ENCODE measurements at regions not wholly inside any gene's neighbourhood (a gene's known extent, or its start where the extent isn't known, plus 50 kb on each side); places are given as distances from the start of the nearest gene placed in this dataset.

DNA sequence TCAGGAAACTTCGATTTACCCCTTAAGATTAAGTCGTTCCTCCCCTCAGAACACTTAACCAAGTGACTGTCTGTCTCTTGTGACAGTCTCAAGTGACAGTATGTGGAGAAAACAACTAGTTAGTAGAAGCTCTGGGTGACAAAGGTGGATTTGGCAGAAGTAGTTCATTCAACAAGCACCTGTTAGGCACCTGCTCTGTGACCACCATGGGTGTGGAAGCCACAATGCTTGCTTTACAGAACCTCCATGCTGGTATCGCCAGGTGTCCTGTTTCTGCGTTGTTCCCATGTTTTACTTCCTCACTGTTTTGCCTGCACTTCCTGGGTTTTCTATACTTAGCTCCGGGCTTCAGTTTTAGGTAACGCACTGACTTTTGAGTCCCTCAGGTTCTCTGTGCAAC is 337.4 kb upstream of the DCC start:
- intact Hi-C loops (cut with micrococcal nuclease), result no loop called here
- H3K4me1 Mint-ChIP-seq (ENCODE audit: low read depth), result no peaks in the 10 kb centered on the region
- no peak overlapping the region for H3K4me3 Mint-ChIP-seq
- H3K27me3 Mint-ChIP-seq, result no peaks in the 10 kb centered on the region
- H3K36me3 Mint-ChIP-seq (ENCODE audit: low read depth), result no peaks in the 10 kb centered on the region
- no peaks in the 10 kb centered on the region for H3K9me3 Mint-ChIP-seq
- no peak overlapping the region for H3K27ac Mint-ChIP-seq

DNA sequence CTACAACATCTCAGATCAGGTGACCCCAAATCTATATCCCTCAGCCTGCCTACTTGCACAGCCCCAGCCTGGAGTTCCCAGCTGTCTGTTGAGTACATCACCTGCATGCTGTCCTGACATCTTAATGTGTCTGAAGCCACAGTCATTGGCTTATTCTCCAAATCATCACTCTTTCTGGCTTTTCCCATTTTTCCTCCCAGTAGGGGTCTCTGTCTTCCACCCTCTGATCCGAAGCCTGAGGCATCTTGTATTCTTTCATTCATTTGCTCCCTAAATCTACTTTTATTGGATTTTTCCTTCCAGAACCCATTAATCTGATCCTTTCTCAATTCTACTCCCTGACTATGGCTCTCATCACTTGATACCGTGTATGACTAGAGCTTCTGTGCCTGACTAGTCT is 332.9 kb upstream of the DCC start:
- H3K27ac Mint-ChIP-seq, result no peak overlapping the region
- intact Hi-C loops (cut with micrococcal nuclease), result no loop called here
- no peaks in the 10 kb centered on the region for H3K4me1 Mint-ChIP-seq (ENCODE audit: low read depth)
- H3K9me3 Mint-ChIP-seq, result peaks cover 8% of the 10 kb centered on the region
- no peaks in the 10 kb centered on the region for H3K36me3 Mint-ChIP-seq (ENCODE audit: low read depth)
- no peak overlapping the region for H3K4me3 Mint-ChIP-seq
- H3K27me3 Mint-ChIP-seq, result no peaks in the 10 kb centered on the region

DNA sequence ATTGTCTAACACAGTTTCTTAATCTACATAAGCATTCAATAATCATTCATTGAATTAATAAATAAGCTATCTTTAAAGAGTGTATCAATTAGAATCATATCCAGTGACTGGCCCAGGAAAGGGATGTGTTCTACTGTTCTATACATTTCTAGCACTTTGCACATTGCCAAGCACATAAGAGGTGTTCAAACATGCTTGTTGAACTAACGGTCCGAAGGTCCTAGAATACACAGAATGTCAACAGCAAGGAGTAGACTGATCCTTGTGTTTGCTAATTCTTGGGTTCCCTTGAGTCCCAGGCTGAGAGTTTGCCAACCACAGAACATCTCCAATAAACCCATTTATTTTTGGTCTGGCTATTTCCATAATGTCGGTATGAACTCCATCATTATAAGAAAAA is 331.7 kb upstream of the DCC start:
- H3K4me1 Mint-ChIP-seq (ENCODE audit: low read depth), result no peaks in the 10 kb centered on the region
- H3K4me3 Mint-ChIP-seq, result no peak overlapping the region
- intact Hi-C loops (cut with micrococcal nuclease), result no loop called here
- H3K27me3 Mint-ChIP-seq, result no peaks in the 10 kb centered on the region
- H3K9me3 Mint-ChIP-seq, result peaks cover 8% of the 10 kb centered on the region
- no peak overlapping the region for H3K27ac Mint-ChIP-seq
- no peaks in the 10 kb centered on the region for H3K36me3 Mint-ChIP-seq (ENCODE audit: low read depth)

DNA sequence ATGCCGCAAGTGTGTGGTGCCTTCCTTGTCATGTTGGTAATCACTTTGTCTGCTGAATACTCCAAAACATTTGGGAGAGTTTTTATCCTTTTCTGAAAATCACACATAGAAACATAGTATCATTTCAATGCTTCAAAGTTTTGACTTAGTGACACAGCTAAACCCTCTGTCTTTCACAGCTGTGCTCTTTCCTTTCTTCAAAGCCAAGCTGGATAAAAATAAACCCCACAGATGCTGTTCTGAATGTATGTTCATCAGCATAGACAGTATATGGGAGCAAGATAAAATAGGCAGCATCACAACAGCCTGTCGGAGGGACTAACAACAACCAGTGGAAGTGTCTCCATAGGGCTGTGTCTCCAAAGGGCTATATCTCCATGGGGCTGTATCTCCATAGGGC is 331.3 kb upstream of the DCC start:
- Mint-ChIP-seq H3K36me3 (ENCODE audit: low read depth) (no peaks in the 10 kb centered on the region), H3K27me3 (no peaks in the 10 kb centered on the region), H3K4me3 (no peak overlapping the region), H3K4me1 (ENCODE audit: low read depth) (no peaks in the 10 kb centered on the region), H3K9me3 (peaks cover 8% of the 10 kb centered on the region), H3K27ac (no peak overlapping the region)
- intact Hi-C loops (cut with micrococcal nuclease), result no loop called here

DNA sequence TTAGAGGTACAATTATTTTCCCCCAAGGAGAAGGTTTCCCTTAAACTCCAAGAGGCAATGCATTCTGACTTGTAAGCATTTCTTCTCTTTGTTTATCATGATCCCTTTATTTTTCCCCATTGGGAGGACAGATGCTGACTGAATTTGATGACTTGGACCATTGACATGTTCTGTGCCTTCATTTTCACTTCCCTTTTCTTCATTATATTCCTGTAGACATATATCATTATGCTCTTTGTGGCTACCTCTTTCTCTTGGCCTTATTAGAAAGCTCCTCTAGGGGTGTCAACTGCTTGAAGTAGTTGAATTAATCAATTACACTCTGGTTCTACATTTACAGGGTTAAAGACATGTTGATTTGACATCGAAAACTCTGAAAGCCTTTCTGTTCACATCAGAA is 330.0 kb upstream of the DCC start:
- no peaks in the 10 kb centered on the region for H3K4me1 Mint-ChIP-seq (ENCODE audit: low read depth)
- intact Hi-C loops (cut with micrococcal nuclease), result no loop called here
- H3K4me3 Mint-ChIP-seq, result no peak overlapping the region
- H3K9me3 Mint-ChIP-seq, result peaks cover 8% of the 10 kb centered on the region
- H3K27me3 Mint-ChIP-seq, result no peaks in the 10 kb centered on the region
- no peaks in the 10 kb centered on the region for H3K36me3 Mint-ChIP-seq (ENCODE audit: low read depth)
- H3K27ac Mint-ChIP-seq, result no peak overlapping the region

DNA sequence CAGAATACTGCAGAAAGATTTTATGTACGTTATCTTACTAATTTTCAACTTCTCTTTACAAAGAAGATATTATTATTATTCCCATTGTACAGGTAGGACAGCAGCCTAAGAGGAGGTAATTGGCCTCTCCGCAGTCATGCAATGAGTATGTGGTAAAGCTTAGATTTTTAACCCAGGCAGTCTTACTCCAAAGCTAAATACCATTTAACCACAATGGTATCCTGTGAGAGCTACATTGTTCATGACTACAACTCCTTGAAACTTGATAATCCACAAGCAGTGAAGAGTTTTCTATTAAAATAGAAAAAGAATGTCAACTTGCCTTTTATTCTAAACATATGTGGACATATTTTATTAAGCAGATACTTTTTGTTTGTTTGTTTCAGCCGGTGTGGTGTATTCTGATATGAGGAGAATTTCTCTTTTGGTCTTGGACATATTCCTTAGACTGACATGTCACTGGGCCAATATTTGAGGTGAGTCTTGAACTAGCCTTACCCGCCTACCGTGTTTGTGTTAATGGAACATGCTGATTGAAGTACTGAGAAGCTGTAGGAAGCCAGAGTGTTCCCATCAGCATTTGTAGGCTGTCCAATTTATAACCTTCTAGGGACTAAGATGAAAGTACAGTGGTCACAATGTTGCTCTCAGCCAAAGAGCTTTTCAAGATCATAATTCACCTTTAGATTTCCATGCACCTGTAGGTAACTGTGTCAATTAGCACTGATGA is 293.9 kb upstream of the DCC start:
- Mint-ChIP-seq H3K4me3 (no peak overlapping the region), H3K27ac (no peak overlapping the region), H3K36me3 (ENCODE audit: low read depth) (no peaks in the 10 kb centered on the region), H3K27me3 (no peaks in the 10 kb centered on the region), H3K4me1 (ENCODE audit: low read depth) (no peaks in the 10 kb centered on the region), H3K9me3 (no peaks in the 10 kb centered on the region)
- intact Hi-C loops (cut with micrococcal nuclease), result no loop called here

DNA sequence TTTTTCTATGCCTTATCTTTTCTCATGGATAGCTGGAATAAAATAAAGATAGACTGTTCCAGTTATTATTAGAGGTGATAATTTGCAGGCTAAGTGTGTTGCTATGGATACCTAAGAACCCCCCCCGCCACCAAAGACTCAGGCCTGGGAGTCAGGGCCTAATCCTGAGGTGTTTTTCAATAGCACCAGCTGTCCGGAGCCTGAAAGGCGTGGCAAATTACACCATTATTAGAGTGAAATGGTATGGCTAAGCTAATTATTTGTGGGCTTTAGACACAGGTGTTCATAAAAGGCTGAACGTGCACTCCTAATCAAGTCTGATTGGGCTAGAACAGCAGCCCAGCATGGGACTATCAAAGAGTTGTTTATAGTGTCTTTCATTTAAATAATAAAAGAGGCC is 293.2 kb upstream of the DCC start:
- intact Hi-C loops (cut with micrococcal nuclease), result no loop called here
- H3K4me3 Mint-ChIP-seq, result no peak overlapping the region
- H3K27ac Mint-ChIP-seq, result no peak overlapping the region
- no peaks in the 10 kb centered on the region for H3K36me3 Mint-ChIP-seq (ENCODE audit: low read depth)
- H3K9me3 Mint-ChIP-seq, result no peaks in the 10 kb centered on the region
- H3K4me1 Mint-ChIP-seq (ENCODE audit: low read depth), result no peaks in the 10 kb centered on the region
- no peaks in the 10 kb centered on the region for H3K27me3 Mint-ChIP-seq

DNA sequence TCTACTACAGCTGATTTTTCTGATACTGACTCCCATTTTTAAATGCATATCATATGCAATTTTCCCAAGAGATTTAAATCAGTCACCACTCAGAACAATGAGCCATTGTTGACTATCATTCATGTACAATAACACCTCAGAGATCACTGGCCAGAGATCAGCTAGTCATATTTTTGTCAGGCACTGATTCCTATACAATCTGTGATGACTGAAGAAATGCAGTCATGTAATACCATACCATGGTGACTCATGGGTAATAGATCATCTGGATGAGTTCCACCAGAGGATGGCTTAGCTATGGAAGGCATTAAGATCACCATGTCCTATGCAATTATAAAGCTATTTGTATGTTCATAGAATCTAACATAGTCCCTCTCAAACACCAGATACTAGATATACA is 285.7 kb upstream of the DCC start:
- Mint-ChIP-seq H3K4me1 (ENCODE audit: low read depth) (no peaks in the 10 kb centered on the region), H3K27ac (no peak overlapping the region), H3K4me3 (no peak overlapping the region), H3K27me3 (no peaks in the 10 kb centered on the region), H3K36me3 (ENCODE audit: low read depth) (no peaks in the 10 kb centered on the region), H3K9me3 (peaks cover 37% of the 10 kb centered on the region)
- intact Hi-C loops (cut with micrococcal nuclease), result no loop called here

DNA sequence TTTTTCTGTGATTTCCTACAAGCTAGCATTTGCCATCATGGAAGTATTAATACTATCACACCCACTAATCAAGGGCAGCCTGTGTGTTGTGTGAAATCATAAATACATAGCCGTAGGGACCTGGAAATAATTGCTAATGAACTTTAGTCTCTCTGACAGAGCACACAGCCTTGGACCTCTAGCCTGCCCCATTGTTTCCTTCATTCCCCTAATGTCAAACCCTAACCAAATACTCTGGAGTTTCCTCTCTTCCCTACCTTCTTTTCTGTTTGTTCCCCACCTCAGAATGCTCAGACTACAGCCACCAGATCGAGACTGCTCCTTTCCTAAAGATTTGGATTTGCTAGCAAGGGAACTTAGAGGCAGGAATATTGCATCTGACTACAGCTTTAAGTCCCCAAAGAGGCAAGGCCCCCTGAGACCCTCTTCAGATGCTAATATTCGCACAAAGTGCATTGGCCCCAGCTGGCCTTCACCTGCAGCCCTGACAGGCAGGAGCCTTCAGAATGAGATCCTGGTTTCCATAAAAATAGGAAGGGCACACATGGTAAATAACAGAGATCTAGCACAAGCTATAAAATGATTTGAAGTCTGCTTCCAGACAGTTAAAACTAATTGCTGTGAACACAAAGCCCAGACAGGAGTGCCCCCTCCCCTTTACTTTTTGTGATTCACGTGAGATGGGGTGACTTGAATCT is 279.2 kb upstream of the DCC start:
- no peaks in the 10 kb centered on the region for H3K36me3 Mint-ChIP-seq (ENCODE audit: low read depth)
- H3K9me3 Mint-ChIP-seq, result peaks cover 40% of the 10 kb centered on the region
- no peaks in the 10 kb centered on the region for H3K4me1 Mint-ChIP-seq (ENCODE audit: low read depth)
- H3K27ac Mint-ChIP-seq, result no peak overlapping the region
- intact Hi-C loops (cut with micrococcal nuclease), result loop anchor here (10.0 kb wide), 1 partner anchor 1044 kb away; no protein-coding TSS in a partner anchor
- no peaks in the 10 kb centered on the region for H3K27me3 Mint-ChIP-seq
- no peak overlapping the region for H3K4me3 Mint-ChIP-seq

DNA sequence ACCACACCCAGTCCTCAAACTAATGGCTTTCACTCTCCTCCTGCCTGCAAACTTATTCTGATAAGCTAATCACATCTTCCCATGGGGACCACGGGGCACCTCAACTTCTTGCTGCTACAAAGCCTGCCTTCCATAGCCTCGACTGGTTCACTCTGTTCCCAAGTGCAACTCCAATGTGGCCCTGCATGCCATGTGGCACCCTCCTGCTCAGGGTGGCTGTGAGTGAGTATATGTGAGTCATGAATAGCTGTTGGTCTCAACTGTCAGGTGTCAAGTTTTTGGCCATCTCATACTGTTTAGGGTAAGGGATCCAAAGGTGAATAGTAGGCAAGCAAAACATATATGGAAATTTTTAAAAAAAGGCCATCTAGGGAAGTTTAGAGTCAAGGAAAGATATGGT is 276.1 kb upstream of the DCC start:
- Mint-ChIP-seq H3K36me3 (ENCODE audit: low read depth) (no peaks in the 10 kb centered on the region), H3K27me3 (no peaks in the 10 kb centered on the region), H3K27ac (no peak overlapping the region), H3K4me1 (ENCODE audit: low read depth) (no peaks in the 10 kb centered on the region), H3K4me3 (no peak overlapping the region), H3K9me3 (peaks cover 37% of the 10 kb centered on the region)
- intact Hi-C loops (cut with micrococcal nuclease), result loop anchor here (10.0 kb wide), 1 partner anchor 1041 kb away; no protein-coding TSS in a partner anchor

DNA sequence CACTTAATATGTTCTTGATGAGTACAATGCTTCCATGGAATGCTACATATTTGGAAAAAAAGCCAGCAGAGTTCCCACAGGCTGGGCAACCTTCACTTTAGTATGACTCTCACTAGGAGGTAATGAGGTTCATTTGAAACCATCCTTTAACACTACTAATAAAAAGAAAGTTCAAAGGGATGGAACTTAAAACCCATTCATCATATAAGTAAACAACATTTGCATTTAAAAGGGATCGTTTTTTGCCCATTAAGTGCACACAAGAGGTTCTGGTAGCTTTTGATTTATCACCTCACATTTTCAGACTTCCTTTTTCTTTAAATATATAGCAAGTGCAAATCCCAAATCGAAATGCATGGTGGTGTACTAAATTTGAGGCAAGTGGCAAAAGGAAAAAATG is 270.8 kb upstream of the DCC start:
- Mint-ChIP-seq H3K27me3 (no peaks in the 10 kb centered on the region), H3K4me3 (no peak overlapping the region), H3K9me3 (peaks cover 30% of the 10 kb centered on the region)

DNA sequence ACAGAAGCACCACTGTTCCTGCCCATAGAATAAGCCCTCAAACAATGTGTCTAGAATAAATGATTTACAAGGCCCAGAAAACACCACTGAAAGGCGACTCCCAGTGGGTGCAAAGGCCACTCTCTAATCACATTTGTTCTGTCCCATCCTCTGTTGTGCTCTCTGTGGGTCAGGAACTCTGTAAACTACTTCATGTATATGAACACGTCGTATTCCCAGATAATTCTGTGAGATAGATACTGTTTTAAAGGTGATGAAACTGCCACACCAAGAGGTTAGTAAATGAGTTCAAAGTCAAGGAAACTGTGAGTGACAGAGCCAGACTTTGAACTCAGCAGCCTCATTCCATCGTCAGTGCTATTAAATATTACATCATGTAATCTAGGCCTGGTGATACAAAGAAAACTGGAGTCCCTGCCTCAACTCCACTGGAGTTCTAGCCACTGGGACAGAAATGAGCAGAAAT is 269.7 kb upstream of the DCC start:
- Mint-ChIP-seq H3K4me1 (ENCODE audit: low read depth) (no peaks in the 10 kb centered on the region), H3K4me3 (no peak overlapping the region), H3K27me3 (no peaks in the 10 kb centered on the region), H3K27ac (no peak overlapping the region), H3K36me3 (ENCODE audit: low read depth) (no peaks in the 10 kb centered on the region), H3K9me3 (peaks cover 31% of the 10 kb centered on the region)
- intact Hi-C loops (cut with micrococcal nuclease), result no loop called here

More for the DNA sequence above, 270.8 kb upstream of the DCC start:
- Mint-ChIP-seq H3K36me3 (ENCODE audit: low read depth) (no peaks in the 10 kb centered on the region), H3K4me1 (ENCODE audit: low read depth) (no peaks in the 10 kb centered on the region), H3K27ac (no peak overlapping the region)
- intact Hi-C loops (cut with micrococcal nuclease), result loop anchor here (10.0 kb wide), 1 partner anchor 1036 kb away; no protein-coding TSS in a partner anchor

DNA sequence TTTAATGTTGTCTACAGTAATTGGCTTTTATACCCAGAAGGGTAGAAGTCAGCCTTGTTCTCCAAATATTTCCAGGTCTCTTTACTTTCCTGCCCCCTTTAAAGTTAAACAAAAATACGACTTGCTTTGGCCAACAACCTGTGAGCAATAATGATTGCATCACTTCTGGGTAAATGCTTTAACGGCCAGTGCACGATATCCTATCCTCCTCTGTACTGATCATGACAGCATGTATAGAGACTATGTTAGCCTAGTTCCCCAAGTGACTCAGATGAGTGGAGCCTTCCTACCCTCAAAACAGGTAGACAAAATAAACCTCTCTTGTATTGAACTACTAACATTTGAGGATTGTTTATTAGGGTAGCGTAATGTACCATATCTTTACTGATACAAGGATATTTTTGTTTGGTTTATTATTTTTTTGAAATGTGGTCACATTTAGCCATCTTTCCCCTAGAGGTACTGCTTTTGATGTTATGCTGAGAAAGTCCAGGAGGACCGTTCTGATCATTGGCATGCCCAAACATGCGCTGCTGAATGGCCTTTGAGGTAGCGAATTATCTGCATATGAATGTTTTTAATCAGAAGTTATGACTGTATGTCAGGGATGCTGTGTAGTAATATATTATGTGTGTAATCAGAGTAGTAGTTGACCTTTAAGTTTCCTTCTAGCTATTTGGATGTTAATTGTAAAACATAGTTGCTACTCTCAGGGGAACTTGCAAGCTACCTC is 262.6 kb upstream of the DCC start:
- no peak overlapping the region for H3K4me3 Mint-ChIP-seq
- no peaks in the 10 kb centered on the region for H3K4me1 Mint-ChIP-seq (ENCODE audit: low read depth)
- H3K9me3 Mint-ChIP-seq, result peaks cover 8% of the 10 kb centered on the region
- no peak overlapping the region for H3K27ac Mint-ChIP-seq
- H3K27me3 Mint-ChIP-seq, result no peaks in the 10 kb centered on the region
- H3K36me3 Mint-ChIP-seq (ENCODE audit: low read depth), result no peaks in the 10 kb centered on the region
- intact Hi-C loops (cut with micrococcal nuclease), result no loop called here

DNA sequence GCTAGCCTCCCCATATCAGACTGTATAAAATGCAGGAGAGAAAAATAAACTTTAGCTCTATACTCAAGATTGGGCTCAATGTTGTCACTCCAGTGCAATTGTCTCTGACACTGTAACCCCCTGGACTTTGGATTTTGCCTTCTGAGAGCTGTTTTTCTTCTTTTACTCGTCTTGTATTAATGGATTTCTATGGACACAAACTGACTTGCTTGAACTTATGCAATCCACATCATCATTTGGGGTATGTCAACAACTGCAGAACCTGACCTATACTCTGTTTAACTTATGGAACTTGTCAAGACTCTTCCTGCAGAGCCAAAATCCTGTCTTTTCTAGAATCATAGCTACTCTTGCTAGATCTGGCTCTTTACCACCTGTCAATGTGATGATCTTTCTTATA is 257.8 kb upstream of the DCC start:
- Mint-ChIP-seq H3K9me3 (no peaks in the 10 kb centered on the region), H3K4me1 (ENCODE audit: low read depth) (no peaks in the 10 kb centered on the region)
- intact Hi-C loops (cut with micrococcal nuclease), result no loop called here

More for the DNA sequence above, 257.8 kb upstream of the DCC start:
- H3K27me3 Mint-ChIP-seq, result no peaks in the 10 kb centered on the region
- no peaks in the 10 kb centered on the region for H3K36me3 Mint-ChIP-seq (ENCODE audit: low read depth)
- H3K4me3 Mint-ChIP-seq, result no peak overlapping the region
- H3K27ac Mint-ChIP-seq, result no peak overlapping the region
